ENCODE measurements at regions not wholly inside any gene's neighbourhood (a gene's known extent, or its start where the extent isn't known, plus 50 kb on each side); places are given as distances from the start of the nearest gene placed in this dataset.
A peak's percentile ranks its signal among the peaks of the same experiment; 100 is the strongest.

- Histone ChIP-seq H2BK12ac (ENCODE audit: low read length in 2 of 2) (no peak overlapping the region), H3K9me3 (ENCODE audit: control insufficient read depth, low read length) (no peaks in the 10 kb centered on the region), H2BK15ac (ENCODE audit: low read depth, poor library complexity, severe bottlenecking) (no peak overlapping the region), H3K79me1 (replicated peaks; ENCODE audit: low read length, poor library complexity, severe bottlenecking) (no peaks in the 10 kb centered on the region), H4K91ac (ENCODE audit: low read length) (no peak overlapping the region), H3K23ac (ENCODE audit: low read length in 2 of 2) (no peak overlapping the region), H2BK120ac (ENCODE audit: low read depth, low read length) (no peak overlapping the region), H3K27me3 (ENCODE audit: control insufficient read depth in 1 of 2, insufficient read depth in 1 of 2, low read length in 2 of 2) (no peaks in the 10 kb centered on the region), H3K4me3 (ENCODE audit: insufficient read depth in 1 of 2, low read depth in 1 of 2, low read length in 2 of 2) (no peak overlapping the region), H3K27ac (ENCODE audit: low read length, poor library complexity, severe bottlenecking) (no peak overlapping the region), H2AFZ (ENCODE audit: low read depth, low read length) (no peak overlapping the region), H2BK5ac (ENCODE audit: low read depth, low read length, poor library complexity, severe bottlenecking) (no peak overlapping the region), H2AK5ac (ENCODE audit: low read length, severe bottlenecking) (no peak overlapping the region), H3K18ac (ENCODE audit: low read depth in 1 of 2, low read length in 2 of 2) (no peak overlapping the region), H3K4ac (ENCODE audit: low read depth in 1 of 2, low read length in 2 of 2) (no peak overlapping the region), H3K14ac (ENCODE audit: low read length in 2 of 2) (no peak overlapping the region), H3K9ac (ENCODE audit: low read length) (no peak overlapping the region), H3K36me3 (ENCODE audit: control insufficient read depth in 1 of 2, insufficient read depth in 2 of 2, low read depth in 1 of 2, low read length in 2 of 2) (no peaks in the 10 kb centered on the region), H3K4me1 (ENCODE audit: control insufficient read depth, insufficient read depth, low read depth, low read length) (no peaks in the 10 kb centered on the region), H3K4me2 (ENCODE audit: low read length, poor library complexity, severe bottlenecking) (no peak overlapping the region), H4K8ac (ENCODE audit: low read length) (no peak overlapping the region)
- DNase-seq, result no peak
- 94% methylated on average over 2 of the region's 4 CpGs for WGBS
Measured at GRCh38 chr18:39746201-39746600, 2180.6 kb upstream of the CELF4 start.

DNA sequence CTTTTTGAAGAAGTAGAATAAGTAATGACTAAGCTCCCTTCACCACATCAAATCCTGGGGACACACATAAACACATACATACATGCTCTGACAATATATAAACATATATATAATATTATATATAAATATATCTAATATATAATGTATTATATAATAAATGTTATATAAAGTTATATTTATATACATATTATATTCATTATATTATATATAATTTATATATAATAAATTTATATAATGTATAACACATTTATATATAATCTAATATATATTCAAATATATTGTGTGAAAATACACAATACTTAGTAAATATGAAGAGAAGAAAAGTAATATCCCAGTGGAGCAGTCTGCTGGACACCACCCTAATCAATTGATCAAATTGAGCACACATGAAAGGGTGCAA is 2177.9 kb upstream of the CELF4 start:
- Histone ChIP-seq H3K27ac (ENCODE audit: low read length, poor library complexity, severe bottlenecking) (no peak overlapping the region), H2AFZ (ENCODE audit: low read depth, low read length) (no peak overlapping the region), H2AK5ac (ENCODE audit: low read length, severe bottlenecking) (no peak overlapping the region), H3K9ac (ENCODE audit: low read length) (no peak overlapping the region), H3K9me3 (ENCODE audit: control insufficient read depth, low read length) (no peaks in the 10 kb centered on the region), H3K4me1 (ENCODE audit: control insufficient read depth, insufficient read depth, low read depth, low read length) (no peaks in the 10 kb centered on the region), H3K14ac (ENCODE audit: low read length in 2 of 2) (no peak overlapping the region), H2BK120ac (ENCODE audit: low read depth, low read length) (no peak overlapping the region), H3K4me3 (ENCODE audit: insufficient read depth in 1 of 2, low read depth in 1 of 2, low read length in 2 of 2) (no peak overlapping the region), H3K18ac (ENCODE audit: low read depth in 1 of 2, low read length in 2 of 2) (no peak overlapping the region), H3K36me3 (ENCODE audit: control insufficient read depth in 1 of 2, insufficient read depth in 2 of 2, low read depth in 1 of 2, low read length in 2 of 2) (no peaks in the 10 kb centered on the region), H3K79me1 (replicated peaks; ENCODE audit: low read length, poor library complexity, severe bottlenecking) (no peaks in the 10 kb centered on the region), H2BK15ac (ENCODE audit: low read depth, poor library complexity, severe bottlenecking) (no peak overlapping the region), H4K91ac (ENCODE audit: low read length) (no peak overlapping the region), H2BK12ac (ENCODE audit: low read length in 2 of 2) (no peak overlapping the region), H3K27me3 (ENCODE audit: control insufficient read depth in 1 of 2, insufficient read depth in 1 of 2, low read length in 2 of 2) (no peaks in the 10 kb centered on the region), H3K4me2 (ENCODE audit: low read length, poor library complexity, severe bottlenecking) (no peak overlapping the region), H4K8ac (ENCODE audit: low read length) (no peak overlapping the region), H3K4ac (ENCODE audit: low read depth in 1 of 2, low read length in 2 of 2) (no peak overlapping the region), H3K23ac (ENCODE audit: low read length in 2 of 2) (no peak overlapping the region), H2BK5ac (ENCODE audit: low read depth, low read length, poor library complexity, severe bottlenecking) (no peak overlapping the region)
- no peak for DNase-seq

GRCh38 chr18:39741755-39742466 is 2176.3 kb upstream of the CELF4 start:
- Histone ChIP-seq H2AK5ac (ENCODE audit: low read length, severe bottlenecking) (no peak overlapping the region), H3K23ac (ENCODE audit: low read length in 2 of 2) (no peak overlapping the region), H3K79me1 (replicated peaks; ENCODE audit: low read length, poor library complexity, severe bottlenecking) (no peaks in the 10 kb centered on the region), H3K4me2 (ENCODE audit: low read length, poor library complexity, severe bottlenecking) (no peak overlapping the region), H4K91ac (ENCODE audit: low read length) (no peak overlapping the region), H3K9ac (ENCODE audit: low read length) (no peak overlapping the region), H2BK12ac (ENCODE audit: low read length in 2 of 2) (no peak overlapping the region), H2BK120ac (ENCODE audit: low read depth, low read length) (no peak overlapping the region), H2BK5ac (ENCODE audit: low read depth, low read length, poor library complexity, severe bottlenecking) (no peak overlapping the region), H3K4me3 (ENCODE audit: insufficient read depth in 1 of 2, low read depth in 1 of 2, low read length in 2 of 2) (no peak overlapping the region), H2AFZ (ENCODE audit: low read depth, low read length) (no peak overlapping the region), H3K9me3 (ENCODE audit: control insufficient read depth, low read length) (no peaks in the 10 kb centered on the region), H2BK15ac (ENCODE audit: low read depth, poor library complexity, severe bottlenecking) (no peak overlapping the region), H3K36me3 (ENCODE audit: control insufficient read depth in 1 of 2, insufficient read depth in 2 of 2, low read depth in 1 of 2, low read length in 2 of 2) (no peaks in the 10 kb centered on the region), H3K4me1 (ENCODE audit: control insufficient read depth, insufficient read depth, low read depth, low read length) (no peaks in the 10 kb centered on the region), H3K27me3 (ENCODE audit: control insufficient read depth in 1 of 2, insufficient read depth in 1 of 2, low read length in 2 of 2) (no peaks in the 10 kb centered on the region), H3K14ac (ENCODE audit: low read length in 2 of 2) (no peak overlapping the region), H3K27ac (ENCODE audit: low read length, poor library complexity, severe bottlenecking) (no peak overlapping the region), H3K18ac (ENCODE audit: low read depth in 1 of 2, low read length in 2 of 2) (no peak overlapping the region), H4K8ac (ENCODE audit: low read length) (no peak overlapping the region), H3K4ac (ENCODE audit: low read depth in 1 of 2, low read length in 2 of 2) (no peak overlapping the region)
- DNase-seq, result peak; percentile 13
- 78% methylated on average over 8 of the region's 8 CpGs for WGBS

DNA sequence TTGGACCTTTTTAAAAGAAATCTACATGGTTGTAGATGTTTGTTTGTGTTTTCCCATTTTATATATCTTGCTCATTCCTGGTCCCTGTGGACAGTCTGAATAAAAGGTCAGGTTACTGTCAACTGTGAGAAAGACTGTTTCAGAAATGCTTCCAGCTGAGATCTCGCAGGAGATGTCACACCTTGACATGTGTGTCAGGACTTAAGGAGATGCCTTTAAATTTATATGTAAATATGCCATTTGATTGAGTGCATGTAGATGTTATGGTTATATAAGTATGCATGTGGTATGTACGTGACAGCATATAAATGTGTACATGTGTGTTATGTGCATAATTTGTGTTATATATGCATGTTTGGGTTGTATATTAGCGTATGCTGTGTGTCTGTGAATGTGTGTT is 2172.3 kb upstream of the CELF4 start:
- Histone ChIP-seq H3K4ac (ENCODE audit: low read depth in 1 of 2, low read length in 2 of 2) (no peak overlapping the region), H3K9me3 (ENCODE audit: control insufficient read depth, low read length) (no peaks in the 10 kb centered on the region), H3K79me1 (replicated peaks; ENCODE audit: low read length, poor library complexity, severe bottlenecking) (no peaks in the 10 kb centered on the region), H3K9ac (ENCODE audit: low read length) (no peak overlapping the region), H3K4me1 (ENCODE audit: control insufficient read depth, insufficient read depth, low read depth, low read length) (no peaks in the 10 kb centered on the region), H3K36me3 (ENCODE audit: control insufficient read depth in 1 of 2, insufficient read depth in 2 of 2, low read depth in 1 of 2, low read length in 2 of 2) (no peaks in the 10 kb centered on the region), H2BK120ac (ENCODE audit: low read depth, low read length) (no peak overlapping the region), H2BK12ac (ENCODE audit: low read length in 2 of 2) (no peak overlapping the region), H3K4me3 (ENCODE audit: insufficient read depth in 1 of 2, low read depth in 1 of 2, low read length in 2 of 2) (no peak overlapping the region), H3K27me3 (ENCODE audit: control insufficient read depth in 1 of 2, insufficient read depth in 1 of 2, low read length in 2 of 2) (no peaks in the 10 kb centered on the region), H2AFZ (ENCODE audit: low read depth, low read length) (no peak overlapping the region), H3K27ac (ENCODE audit: low read length, poor library complexity, severe bottlenecking) (no peak overlapping the region), H3K14ac (ENCODE audit: low read length in 2 of 2) (no peak overlapping the region), H2AK5ac (ENCODE audit: low read length, severe bottlenecking) (no peak overlapping the region), H2BK15ac (ENCODE audit: low read depth, poor library complexity, severe bottlenecking) (no peak overlapping the region), H4K8ac (ENCODE audit: low read length) (no peak overlapping the region), H2BK5ac (ENCODE audit: low read depth, low read length, poor library complexity, severe bottlenecking) (no peak overlapping the region), H4K91ac (ENCODE audit: low read length) (no peak overlapping the region), H3K4me2 (ENCODE audit: low read length, poor library complexity, severe bottlenecking) (no peak overlapping the region), H3K23ac (ENCODE audit: low read length in 2 of 2) (no peak overlapping the region), H3K18ac (ENCODE audit: low read depth in 1 of 2, low read length in 2 of 2) (no peak overlapping the region)
- 93% methylated on average over 3 of the region's 3 CpGs for WGBS
- no peak for DNase-seq
